Globus pallidus (tissue), 1 donor: ENCODE measurements at regions not wholly inside any gene's neighbourhood (a gene's known extent, or its start where the extent isn't known, plus 50 kb on each side); places are given as distances from the start of the nearest gene placed in this dataset.

ENCODE experiments used
- DNase-seq: peaks from one replicate; pipeline ENCODE4 v3.0.0-alpha.2; 2015; ENCODE audit warnings: low spot score

DNA sequence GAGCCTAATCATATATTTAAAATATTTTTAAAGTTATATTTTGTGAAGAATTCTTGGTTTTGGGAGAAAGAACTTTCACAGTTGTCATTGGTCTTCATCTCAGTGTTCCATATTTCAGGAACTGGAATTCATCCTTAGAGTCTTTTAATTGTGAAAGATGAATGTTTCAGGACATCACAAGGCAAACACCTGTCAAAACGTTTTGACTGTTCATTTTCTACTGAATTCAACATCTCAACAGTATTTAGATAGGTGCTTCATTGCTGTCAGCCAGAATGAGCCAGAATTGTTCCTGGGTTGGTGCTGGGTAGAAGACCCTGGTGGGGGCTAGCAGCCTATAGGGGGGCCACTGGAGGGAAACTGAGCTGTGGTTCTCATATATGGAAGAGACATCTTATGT is 255.1 kb upstream of the CXCR4 start:
- DNase-seq, result no peak

DNA sequence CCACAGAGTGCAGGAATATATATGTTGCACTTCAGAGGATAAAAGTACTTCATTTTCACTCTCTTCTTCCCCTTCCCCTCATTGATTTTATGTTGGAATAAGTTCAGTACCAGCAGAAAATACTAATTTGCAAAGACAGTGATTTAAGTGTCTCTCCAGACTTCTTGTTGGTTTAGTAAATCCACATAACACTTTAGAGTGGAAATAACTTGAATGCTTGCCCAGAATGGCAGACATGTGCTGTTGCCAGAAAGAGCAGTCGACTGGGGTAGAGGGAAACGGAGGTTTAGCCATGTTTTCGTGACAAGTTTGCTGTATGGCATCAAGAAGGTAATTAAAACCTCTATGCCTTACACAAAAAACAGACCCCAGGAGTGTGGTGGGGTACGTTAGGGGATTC is 246.0 kb upstream of the CXCR4 start:
- no peak for DNase-seq

DNA sequence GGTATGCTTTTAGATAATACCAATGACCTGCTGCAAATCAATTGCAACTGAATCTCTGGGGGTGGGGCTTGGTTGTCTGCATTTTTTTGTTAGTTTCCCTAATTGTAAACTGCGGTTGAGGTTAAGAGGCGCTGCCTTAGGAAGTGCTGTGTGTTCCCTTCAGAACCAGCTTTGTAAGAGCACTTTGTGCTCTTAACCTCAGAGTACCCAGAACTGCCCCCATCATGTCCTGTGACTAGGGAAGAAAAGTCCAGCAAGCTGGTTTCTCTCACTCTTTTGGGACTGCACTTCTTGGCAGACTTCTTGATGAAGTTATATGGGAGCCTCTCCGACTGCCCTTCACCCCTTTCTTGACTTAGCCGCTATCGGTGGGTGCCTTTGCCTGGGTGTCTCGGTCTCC is 245.5 kb upstream of the CXCR4 start:
- no peak for DNase-seq

DNA sequence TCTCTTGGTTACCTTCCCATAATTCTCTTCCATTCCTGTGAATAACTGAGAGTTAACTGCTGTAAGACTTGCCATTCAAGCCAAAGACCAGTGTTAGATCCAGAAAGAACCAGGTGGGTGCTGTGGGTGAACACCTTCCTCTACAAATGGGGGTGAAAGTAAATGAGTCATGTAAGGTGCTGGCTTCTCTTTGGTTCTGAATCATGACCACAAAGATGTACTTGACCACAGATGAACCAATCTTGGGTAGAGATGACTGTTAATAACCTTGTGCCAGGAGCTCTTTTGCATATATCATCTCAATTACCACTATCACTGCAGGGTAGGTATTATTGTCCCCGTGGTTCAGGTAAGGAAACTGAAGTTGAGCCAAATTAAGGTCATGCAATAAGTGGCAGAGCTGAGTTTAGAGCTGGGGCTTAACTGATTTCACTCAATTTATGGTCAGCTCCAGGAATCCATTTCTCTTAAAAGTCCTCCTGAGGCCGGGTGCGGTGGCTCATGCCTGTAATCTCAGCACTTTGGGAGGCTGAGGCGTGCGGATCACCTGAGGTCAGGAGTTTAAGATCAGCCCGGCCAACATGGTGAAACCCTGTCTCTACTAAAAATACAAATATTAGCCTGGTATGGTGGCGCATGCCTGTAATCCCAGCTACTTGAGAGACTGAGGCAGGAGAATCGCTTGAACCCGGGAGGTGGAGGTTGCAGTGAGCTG is 244.9 kb upstream of the CXCR4 start:
- no peak for DNase-seq

DNA sequence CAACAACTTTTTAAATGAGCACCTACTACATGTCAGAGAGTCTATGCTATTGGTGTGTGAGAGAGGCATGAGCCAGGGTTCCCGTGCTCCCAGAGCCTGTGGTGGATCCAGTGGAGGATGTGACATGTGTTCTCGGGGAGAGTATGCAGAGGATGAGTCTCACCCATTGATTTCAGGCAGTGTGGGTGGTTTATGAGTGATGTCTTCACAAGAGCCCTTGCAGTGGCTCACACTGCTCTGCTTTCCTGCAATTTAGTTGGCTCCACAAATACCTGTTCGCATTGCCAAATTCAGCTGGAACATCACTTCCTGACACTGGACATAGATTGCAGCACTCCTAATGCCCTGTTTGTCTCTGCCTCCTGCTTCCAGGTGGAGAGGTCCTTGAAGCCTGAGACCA is 243.6 kb upstream of the CXCR4 start:
- no peak for DNase-seq

DNA sequence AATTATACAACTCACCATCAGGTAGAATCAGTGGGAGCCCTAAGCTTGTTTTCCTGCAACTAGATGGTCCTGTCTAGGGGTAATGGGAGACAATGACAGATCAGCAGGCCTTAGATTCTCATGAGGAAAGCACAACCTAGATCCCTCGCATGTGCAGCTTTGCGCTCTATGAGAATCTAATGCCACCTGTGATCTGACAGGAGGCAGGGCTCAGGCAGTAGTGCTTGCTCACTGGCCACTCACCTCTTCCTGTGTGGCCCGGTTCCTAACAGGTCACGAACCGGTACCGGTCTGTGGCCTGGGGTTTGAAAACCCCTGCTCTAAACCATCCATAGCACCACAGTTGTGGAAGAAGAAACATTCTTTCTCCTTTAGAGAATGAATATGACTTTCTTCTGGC is 242.8 kb upstream of the CXCR4 start:
- no peak for DNase-seq

DNA sequence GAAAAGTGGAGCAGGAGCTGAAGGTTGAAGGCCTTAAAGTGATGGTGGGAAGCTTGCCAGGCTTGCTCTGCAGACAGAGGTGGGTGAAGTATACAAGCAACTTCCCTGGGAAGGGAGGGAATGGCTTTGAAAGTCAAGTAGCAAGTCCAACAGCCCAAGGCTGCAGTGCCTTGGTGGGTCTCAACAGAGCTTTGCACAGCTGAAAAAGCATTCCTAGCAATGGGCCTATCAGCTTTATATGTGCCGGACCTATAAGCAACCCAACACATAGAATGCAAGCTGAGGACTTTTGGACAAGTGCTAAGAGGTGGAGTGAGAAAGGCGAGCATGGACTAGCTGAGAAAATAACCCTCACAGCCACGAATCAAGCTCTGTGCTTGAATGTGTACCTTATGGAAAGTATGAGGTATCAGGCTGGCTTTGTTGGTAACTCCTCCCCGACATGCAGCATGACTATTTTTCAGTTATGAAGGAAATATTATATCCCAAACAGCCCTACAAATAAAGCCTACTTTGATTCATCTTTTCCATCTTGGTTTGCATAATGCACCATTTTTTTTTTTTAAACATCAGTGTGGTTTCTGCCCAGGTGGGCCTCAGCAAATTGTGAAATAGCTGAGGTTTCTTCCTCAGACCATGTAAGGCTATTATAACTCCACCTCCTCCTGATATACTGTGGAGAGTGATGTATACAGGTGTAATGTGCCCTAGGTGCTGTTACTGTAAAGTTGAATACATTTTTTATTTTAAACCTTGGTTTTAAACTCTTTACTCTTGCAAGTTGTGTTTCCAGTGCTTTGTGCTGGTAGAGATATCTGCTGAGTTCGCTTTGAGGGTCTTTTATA is 241.4 kb upstream of the CXCR4 start:
- DNase-seq, result no peak

DNA sequence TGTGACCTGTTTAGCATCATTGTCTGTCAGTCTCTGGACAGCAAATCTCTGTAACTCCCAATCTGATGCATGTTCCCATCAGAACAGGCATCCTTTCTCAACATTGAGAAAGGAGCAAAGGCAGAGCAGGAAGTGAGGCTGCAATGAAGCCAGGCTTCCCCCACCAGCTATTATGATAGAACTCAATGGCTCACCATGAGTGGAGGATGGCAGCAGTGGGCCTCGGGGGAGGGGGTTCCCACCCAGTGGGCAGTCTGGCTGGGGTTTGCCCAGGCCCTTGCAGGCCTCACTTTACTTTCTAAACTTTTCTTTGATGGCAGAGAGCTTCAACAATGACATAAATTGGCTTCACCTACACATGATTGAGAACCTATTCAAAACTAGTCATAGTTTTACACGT is 240.6 kb upstream of the CXCR4 start:
- DNase-seq, result no peak

DNA sequence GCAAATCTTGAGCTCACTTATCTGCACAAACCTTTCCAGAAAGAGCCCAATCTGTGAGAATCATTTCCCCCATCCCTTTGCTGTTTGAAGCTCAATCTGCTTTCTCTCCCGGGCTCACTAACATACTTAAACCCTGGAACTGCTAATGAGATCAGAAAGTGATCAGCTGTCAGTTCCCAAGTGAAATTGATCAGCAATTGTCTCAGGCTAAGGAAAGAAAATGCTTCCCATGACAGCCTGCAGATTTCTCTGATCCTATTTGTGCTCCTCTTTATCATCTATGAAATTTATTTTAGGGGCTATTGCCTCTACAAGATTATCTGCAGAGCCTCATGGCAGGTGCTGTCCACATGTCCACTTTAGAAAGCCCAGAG is 239.0 kb upstream of the CXCR4 start:
- DNase-seq, result no peak

DNA sequence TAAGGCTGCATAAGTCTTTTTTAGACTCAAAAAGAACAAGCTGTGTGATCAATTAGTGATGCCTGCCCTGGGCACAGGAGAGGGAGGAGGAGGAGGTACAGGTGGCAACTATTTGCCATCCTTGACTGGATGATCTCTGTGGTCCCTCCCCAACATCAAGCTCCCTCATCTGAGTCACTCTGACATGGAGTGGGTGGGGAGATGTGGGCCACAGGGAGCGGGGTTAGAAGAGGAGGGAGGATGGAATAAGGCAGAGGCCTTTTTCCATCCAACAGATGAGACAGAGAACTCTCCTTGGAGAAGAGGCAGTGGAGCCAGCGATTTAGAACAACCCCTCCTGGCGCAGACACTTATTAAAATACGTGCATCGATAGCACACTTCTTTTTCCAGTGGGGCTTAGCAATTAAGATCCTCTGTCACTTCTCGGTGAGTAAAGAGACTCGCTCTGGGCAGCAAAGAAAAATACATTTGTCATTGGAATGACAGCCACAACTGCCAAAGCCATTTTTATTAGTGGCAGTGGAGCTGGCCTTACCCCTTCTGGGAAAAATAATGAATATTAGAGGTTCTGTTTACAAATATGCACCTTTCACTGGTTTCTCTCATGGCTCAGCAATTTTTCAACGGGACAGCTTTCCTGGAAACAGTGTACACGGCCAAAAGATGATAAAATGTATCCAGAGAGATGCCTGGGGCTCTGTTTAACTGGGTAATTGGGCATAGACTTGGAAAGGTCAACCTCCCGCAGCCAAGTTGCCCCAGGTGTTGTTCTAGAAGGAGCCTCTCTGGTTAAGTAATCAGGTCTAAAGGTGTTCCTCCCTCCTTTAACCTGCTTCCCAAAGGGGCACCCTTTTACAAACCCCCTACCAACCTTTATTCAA is 238.4 kb upstream of the CXCR4 start:
- DNase-seq, result no peak

DNA sequence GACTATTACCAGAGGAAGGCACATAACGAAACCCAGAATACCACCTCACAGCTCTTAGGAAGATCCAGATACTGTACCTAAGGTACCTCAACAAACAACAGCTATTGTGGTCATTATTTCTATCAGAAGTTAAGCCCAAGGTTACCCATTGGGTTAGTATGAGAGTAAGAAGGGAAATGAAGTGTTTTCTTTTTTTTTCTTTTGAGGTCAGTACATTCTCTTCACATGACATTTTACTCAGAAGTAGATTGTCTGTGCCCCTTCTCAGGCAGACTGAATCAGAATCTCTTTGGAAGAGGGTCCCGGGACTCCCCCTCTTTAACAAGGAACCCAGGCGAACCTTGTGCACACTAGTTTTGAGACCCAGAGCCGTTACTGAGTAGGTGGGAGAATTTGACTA is 233.7 kb upstream of the CXCR4 start:
- no peak for DNase-seq

DNA sequence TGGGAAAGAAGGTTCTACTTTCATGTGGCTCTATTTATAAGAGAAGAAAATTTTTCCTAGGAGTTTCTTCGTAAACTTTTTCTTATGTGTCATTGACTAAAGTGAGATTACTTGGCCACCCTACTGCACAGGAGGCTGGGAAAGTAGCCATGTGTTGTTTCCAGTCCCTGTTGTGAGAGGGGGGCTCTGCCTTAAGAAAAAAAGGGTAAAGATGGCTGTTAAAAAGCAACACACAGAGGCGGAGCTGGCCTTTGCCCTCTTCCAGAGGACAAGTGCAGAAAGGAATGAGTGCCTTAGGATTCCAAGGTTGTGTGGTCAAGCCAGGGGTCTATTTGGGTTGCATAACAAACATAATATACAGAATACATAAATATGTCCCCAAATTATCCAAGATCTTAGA is 230.0 kb upstream of the CXCR4 start:
- no peak for DNase-seq

DNA sequence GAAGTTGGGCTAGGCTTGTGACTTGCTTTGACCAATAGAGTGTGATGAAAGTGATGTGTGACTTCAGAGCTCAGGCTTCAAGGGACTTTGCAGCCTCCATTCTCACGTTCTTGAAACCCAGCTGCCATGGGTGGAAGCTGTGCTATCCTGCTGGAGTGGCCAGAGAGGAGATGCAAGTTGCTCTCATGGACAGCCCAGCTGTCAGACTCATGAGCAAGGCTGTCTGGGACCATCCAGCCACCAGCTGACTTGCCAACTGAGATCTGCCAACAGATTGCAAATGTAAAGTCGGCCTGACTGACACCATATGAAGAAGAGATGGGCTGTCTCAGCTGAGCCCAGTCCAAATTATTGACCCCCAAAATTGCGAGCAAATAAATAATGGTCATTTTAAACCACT is 226.4 kb upstream of the CXCR4 start:
- DNase-seq, result no peak

DNA sequence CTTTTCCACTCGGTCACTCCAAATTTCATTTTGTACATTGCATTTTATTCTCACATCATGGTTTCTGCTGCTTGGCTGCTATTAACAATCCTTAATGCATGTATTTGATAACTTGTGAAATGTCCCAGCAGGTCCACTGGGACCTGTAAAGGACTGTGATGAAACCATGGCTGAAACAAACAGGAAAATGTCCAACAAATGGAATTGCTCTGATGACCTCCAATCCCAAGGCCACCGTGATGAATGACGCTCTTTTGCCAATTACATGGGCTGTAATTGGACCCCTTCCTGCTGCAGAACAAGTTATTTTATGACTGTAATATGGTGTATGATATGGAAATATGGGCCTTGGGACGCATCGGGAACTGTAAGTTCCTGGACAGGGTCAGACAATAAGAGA is 224.2 kb upstream of the CXCR4 start:
- no peak for DNase-seq

DNA sequence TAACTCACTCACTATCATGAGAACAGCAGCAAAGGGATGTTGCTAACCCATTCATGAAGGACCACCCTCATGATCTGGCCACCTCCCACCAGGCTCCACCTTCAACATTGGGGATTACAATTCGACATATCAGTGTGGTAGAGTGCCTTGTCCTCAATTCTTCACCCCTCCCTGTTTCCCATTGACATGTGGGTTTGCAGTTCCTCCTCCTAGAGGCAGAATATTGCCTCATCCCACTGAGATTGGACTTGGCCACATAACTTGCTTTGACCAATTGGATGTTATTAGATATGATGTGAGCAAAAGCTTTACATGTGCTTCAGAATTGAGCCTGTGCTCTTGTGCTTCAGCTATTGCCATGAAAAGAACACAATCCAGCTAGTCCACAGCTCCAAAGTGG is 217.0 kb upstream of the CXCR4 start:
- no peak for DNase-seq

DNA sequence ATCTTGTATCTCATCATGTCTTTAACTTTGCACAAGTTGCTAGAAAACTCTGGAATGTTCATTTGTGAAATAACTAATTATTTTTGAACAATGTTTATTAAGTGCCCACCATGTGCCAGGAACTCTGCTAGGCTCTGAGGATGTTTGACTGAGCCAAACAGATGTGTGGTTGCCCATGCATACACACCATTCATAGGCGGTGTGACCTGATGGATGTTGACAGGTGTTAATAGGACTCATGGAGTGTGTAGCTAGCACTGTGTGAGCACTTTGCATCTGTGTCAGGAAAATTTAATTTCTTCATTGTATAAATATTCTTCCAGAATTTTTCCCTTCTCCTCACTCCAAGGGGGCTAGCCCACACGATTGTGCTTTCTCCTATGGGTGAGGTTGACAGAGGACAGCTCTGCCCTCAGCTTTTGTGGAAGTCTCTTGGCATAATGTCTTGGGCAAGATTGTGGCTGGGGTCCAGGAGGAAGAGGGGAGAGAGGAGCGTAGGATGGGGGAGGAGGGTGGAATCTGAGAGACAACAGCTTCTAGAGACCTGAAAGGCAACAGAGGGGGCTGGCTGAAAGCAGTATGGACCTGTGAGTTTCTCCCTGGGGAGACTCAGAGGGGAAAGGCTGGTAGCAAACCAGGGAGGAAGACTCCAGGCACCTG is 214.6 kb upstream of the CXCR4 start:
- no peak for DNase-seq

DNA sequence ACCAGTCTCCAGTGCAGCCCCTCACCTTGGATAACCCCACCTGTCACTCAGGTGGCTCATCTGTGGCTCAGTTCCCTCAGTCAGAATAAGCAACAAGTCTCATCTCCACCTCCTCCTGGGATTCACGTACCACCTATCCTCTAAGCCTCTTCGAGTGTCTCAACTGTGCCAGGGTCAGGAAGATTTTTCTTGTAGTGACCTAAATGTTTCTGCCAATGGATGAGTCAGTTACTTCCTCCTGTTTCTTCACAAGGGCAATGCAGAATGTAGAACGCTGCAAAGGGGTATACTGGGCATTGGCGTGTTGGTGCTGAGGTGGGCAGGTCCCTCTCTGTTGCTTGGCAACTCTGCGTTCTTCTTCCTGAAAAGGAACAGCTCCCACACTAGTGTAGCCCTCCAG is 213.3 kb upstream of the CXCR4 start:
- DNase-seq, result no peak

DNA sequence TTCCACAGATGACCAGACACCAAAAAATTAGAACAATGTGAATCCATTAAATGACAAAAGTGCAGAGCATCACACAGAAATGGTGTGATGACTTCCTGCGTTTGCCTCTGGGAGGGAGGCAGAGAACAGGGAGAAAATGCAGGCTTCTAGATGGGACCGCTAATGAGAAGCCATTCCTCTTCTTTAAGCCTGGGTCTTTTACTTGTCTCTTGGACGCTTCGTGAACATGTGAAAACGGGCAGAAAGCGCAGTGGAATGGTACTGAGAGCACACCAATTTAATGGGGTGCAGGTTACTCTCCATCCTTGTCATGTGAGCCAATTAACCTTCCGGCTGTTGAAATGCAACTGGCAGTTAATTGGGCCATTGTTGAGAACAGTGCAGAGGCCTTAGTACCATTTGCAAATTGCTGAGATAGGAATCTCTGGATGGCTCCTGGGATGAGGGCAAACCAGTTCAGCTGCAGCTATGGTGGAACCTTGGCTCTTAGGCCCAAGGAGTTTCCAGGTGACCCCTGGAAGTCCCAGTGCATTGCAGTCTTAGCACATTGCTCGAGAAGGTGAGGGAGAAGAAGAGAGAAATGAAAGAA is 210.4 kb upstream of the CXCR4 start:
- DNase-seq, result no peak

DNA sequence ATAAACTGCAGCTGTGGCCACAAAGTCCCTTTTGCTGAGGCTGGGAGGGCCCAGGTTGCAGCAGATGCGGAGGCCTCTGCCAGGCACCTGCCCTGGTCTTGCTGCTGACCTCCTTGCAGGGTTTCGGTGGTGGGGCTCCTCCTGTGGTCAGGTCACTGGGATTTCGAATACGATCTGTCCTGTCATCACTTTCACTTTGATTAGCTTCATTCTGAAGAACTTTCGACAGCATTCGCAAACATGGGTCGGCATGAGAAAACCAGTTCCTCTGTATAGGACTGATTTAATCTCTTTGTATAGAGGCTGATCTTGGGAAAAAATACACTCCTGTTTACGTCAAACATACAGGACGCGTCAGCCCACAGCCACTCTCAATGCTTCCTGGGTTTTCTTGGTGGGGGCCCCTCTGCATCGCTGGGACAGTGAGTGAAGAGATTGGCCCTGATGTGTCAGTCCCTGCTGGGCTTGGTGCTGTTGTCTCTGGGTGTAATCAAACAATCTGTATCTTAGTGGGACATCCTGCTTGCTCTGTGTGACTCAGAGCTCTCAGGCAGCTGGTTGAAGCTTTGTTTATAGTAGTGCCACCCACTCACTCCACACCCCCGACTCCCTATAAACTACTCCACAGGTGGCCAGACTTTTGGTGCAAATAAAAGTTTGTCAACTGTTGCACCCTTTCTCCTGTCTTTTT is 209.4 kb upstream of the CXCR4 start:
- peak; percentile 12 for DNase-seq

DNA sequence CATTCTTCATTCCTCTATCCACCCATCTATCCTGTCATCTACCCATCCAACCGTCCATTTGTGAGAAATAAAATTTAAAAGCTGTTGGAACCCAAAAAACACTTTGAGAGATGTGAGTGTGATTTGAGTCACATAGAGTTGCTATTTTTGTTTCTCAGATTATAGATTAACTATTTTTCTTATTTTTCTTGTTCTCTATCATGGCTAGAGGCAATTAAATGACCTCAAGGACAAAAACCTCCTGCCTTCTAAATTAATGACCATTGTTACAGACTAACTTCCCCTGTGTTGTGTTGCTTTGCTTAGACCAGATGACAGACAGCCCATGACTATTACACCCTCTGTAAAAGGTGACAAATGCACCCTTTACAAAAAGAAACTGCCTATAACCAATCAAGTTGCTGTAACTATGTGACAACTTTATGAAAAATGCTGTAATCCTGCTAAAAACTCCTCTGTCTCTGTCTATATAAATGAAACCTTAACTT is 207.9 kb upstream of the CXCR4 start:
- DNase-seq, result no peak

DNA sequence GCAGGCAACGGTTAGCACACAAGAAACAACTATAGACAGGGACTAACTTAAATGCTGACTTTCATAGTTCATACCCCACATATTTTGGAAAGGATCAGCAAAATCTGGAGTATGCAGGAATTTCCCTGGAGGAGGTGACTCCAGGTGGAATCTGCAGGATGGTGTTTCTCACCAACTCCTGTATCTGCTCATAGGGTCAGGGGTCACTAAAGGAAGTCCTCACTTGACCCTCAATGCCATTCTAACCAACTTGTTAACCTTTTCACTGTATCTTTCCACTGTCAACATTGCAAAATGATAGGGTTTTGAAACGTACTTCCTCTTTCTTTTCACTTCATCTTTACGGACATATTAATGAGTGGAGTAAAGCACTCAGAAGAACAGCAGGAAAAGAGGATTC is 207.0 kb upstream of the CXCR4 start:
- DNase-seq, result no peak
